Thymus (tissue), 11 donors: ENCODE measurements at regions not wholly inside any gene's neighbourhood (a gene's known extent, or its start where the extent isn't known, plus 50 kb on each side); places are given as distances from the start of the nearest gene placed in this dataset.

Experiments
- DNase-seq, 9 donors: peaks; one replicate each; pipeline ENCODE4 v3.0.0-alpha.2; 2013; ENCODE audit warnings: low spot score in 9 of 9, low read depth in 6 of 9, missing footprints in 1 of 9
- H3K27ac ChIP-seq, 2 donors: one replicate each; pipeline ENCODE4 v1.5.1; 2013; ENCODE audit warnings: control low read depth in 1 of 2, low read depth in 1 of 2, low read length in 1 of 2, mild to moderate bottlenecking in 1 of 2, moderate library complexity in 1 of 2
- H3K27me3 ChIP-seq, 2 donors: one replicate each; pipeline ENCODE4 v1.5.1; 2013; ENCODE audit warnings: low read length in 1 of 2; ENCODE audit not compliant: control insufficient read depth in 2 of 2, insufficient read depth in 1 of 2
- H3K36me3 ChIP-seq, 2 donors: one replicate each; pipeline ENCODE4 v1.5.1; 2013; ENCODE audit warnings: low read length in 1 of 2, mild to moderate bottlenecking in 1 of 2, moderate library complexity in 1 of 2; ENCODE audit not compliant: control insufficient read depth in 2 of 2, insufficient read depth in 2 of 2
- H3K4me1 ChIP-seq, 2 donors: one replicate each; pipeline ENCODE4 v1.5.1; 2013; ENCODE audit warnings: low read length in 2 of 2; ENCODE audit not compliant: control insufficient read depth in 2 of 2, insufficient read depth in 2 of 2
- H3K4me3 ChIP-seq, 2 donors: one replicate each; pipeline ENCODE4 v1.5.1; 2013; ENCODE audit warnings: low read length in 2 of 2, control low read depth in 1 of 2, mild to moderate bottlenecking in 1 of 2
- H3K9me3 ChIP-seq, 2 donors: one replicate each; pipeline ENCODE4 v1.5.1; 2013; ENCODE audit warnings: low read length in 1 of 2, mild to moderate bottlenecking in 1 of 2; ENCODE audit not compliant: control insufficient read depth in 2 of 2, insufficient read depth in 1 of 2
- WGBS: extraction: QIAGEN DNeasy Blood & Tissue Kit; methylation state at CpG from one replicate; pipeline ENCODE4 v1.1.7; 2013; 5-methylcytosine and 5-hydroxymethylcytosine counted together
- donor health status: healthy.

DNA sequence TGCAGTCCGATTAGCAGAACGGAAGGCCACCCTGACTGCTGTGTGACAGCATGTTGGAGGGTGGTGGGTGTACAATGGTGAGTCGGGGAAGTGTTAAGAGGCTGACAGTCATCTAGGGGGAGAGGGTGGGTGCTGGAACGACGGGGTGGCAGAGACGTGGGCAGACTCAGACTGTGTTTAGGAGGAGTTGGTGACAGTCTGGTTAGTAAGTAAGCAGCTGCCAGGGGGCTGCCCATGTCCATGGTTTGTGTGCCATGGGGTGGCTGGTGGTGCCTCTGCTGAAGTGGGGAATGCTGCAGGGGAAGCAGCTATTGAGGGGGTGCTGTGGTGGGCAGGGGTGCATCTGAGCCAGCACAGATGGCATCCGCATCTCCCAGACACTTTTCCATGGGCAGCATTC lies 51.3 kb upstream of the BOD1 start:
- Histone ChIP-seq H3K27ac (no peak overlapping the region), H3K9me3 (no peaks in the 10 kb centered on the region), H3K4me1 (peaks cover 0 to 8% of the 10 kb centered on the region in 2 donors), H3K27me3 (no peaks in the 10 kb centered on the region), H3K36me3 (no peaks in the 10 kb centered on the region), H3K4me3 (no peak overlapping the region)
- WGBS: 96% methylated on average over 7 of the region's 7 CpGs
- DNase-seq: no peak

DNA sequence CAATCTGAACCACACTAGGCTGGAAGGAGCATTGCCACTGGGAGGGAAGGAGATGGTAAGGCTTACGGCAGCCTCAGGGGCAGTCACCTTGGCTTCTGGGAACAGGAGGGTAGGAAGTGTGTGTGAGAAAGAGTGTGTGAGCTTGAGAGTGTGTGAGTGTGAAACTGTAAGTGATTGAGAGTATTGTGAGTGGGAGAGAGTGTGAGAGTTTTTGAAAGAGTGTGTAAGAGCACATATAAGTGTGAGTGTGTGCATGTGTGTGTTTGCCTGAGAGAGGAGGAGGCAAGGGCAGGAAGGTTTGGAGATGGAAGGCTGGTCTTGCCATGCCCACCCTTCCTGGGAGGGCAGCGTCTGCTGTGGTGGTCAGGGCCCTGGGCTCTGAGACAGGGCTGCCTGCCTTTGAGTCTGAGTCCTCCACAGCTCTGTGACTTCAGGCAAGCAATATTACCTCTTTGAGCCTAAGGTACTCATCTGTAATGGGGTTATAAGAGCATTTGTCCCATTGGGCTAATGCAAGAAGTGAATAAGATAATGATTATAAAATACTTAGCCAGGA lies 51.9 kb upstream of the BOD1 start:
- Histone ChIP-seq H3K9me3 (no peaks in the 10 kb centered on the region), H3K4me1 (peaks cover 0 to 8% of the 10 kb centered on the region in 2 donors), H3K27me3 (no peaks in the 10 kb centered on the region), H3K36me3 (no peaks in the 10 kb centered on the region), H3K4me3 (no peak overlapping the region), H3K27ac (no peak overlapping the region)
- 96% methylated on average over 2 of the region's 2 CpGs for WGBS
- no peak for DNase-seq

DNA sequence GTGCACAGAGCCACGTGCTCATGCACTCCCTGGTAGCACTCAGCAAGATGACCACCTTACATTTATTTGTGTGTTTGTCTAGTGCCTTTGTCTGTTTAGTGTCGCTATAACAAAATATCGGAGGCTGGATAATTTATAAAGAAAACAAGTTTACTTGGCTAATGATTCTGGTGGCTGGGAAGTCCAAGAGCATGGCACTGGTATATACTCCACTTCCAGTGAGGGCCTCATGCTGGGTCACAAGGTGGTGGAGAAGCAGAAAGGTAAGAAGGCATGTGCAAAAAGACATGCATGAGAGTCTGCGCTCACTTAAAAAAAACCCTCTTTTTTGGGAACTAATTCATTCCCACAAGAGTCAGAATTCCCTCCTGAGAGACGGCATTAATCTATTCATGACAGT lies 52.5 kb upstream of the BOD1 start:
- Histone ChIP-seq H3K4me3 (no peak overlapping the region), H3K27ac (no peak overlapping the region), H3K36me3 (no peaks in the 10 kb centered on the region), H3K4me1 (peaks cover 0 to 4% of the 10 kb centered on the region in 2 donors), H3K9me3 (no peaks in the 10 kb centered on the region), H3K27me3 (no peaks in the 10 kb centered on the region)
- DNase-seq: no peak
- 97% methylated on average over 5 of the region's 5 CpGs for WGBS

DNA sequence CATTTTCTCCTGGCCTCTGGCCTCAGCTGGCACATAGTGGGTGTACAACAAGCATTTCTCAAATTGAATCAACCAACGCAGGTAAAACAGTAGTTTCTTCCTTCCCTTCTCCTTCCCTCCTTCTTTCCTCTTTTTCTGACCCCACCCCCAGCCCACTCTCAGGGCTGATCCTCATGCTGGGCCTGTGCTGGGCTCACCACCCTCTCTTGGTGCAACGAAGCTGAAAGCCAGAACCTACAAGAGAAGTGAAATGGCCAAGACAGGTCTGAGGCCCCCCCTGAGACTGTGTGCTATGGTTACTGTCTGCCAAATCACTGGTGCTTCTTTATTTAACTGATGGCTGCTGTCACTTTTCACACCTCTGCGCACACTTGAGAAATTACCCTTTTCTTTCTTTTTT lies 53.0 kb upstream of the BOD1 start:
- H3K27ac ChIP-seq: no peak overlapping the region
- no peaks in the 10 kb centered on the region for H3K27me3 ChIP-seq
- H3K4me3 ChIP-seq: no peak overlapping the region
- H3K4me1 ChIP-seq: no peaks in the 10 kb centered on the region
- DNase-seq: no peak
- H3K9me3 ChIP-seq: no peaks in the 10 kb centered on the region
- H3K36me3 ChIP-seq: no peaks in the 10 kb centered on the region
- WGBS: 83% methylated on average over 3 of the region's 3 CpGs

DNA sequence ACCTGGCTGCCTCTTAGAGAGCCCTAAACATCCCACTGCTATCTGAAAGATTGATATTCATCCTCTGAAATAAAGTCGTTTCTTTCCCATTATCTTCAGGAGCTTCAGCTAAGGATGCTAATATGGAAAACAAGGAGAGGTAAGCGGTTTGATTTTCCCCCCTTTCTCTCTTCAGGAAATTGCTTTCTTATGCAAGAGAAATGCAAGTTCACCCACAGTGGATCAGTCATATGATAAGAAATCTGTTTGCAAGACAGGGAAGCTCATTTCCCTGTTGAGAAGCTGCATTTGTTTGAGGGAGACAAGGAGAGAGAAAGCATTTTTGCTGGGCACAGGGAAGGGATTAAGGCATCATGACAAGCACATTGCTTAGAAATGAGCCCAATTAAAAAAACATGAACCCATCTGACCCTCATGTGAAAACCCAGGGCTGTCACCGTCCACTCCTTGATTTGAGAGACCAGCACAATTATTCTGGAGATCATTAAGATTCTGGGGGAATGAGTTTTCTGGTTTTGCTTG lies 53.7 kb upstream of the BOD1 start:
- Histone ChIP-seq H3K36me3 (no peaks in the 10 kb centered on the region), H3K27ac (no peak overlapping the region), H3K4me3 (no peak overlapping the region), H3K27me3 (no peaks in the 10 kb centered on the region), H3K4me1 (no peaks in the 10 kb centered on the region), H3K9me3 (peaks cover 0 to 7% of the 10 kb centered on the region in 2 donors)
- DNase-seq: no peak
- WGBS: 61% methylated on average over 3 of the region's 3 CpGs

DNA sequence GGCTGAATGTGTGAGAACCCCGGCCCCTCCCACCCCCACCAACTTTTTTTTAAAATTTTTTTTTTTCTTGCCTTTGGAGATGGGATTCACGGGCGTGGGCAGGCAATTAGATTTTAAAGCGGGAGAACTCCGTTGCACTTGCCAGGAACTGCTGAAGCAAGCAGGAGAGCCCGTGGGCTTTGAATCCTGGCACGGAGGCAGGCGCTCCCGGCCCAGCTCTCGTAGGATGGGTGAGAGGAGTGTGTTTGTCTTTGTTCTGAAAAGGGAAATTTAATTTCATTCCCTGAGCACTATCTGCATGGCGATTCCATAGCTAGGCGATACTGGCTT lies 54.3 kb upstream of the BOD1 start:
- H3K27me3 ChIP-seq: no peaks in the 10 kb centered on the region
- no peaks in the 10 kb centered on the region for H3K36me3 ChIP-seq
- H3K27ac ChIP-seq: no peak overlapping the region
- 93% methylated on average over 12 of the region's 12 CpGs for WGBS
- H3K4me3 ChIP-seq: no peak overlapping the region
- H3K4me1 ChIP-seq: no peaks in the 10 kb centered on the region
- H3K9me3 ChIP-seq: peaks cover 0 to 9% of the 10 kb centered on the region in 2 donors
- no peak for DNase-seq

DNA sequence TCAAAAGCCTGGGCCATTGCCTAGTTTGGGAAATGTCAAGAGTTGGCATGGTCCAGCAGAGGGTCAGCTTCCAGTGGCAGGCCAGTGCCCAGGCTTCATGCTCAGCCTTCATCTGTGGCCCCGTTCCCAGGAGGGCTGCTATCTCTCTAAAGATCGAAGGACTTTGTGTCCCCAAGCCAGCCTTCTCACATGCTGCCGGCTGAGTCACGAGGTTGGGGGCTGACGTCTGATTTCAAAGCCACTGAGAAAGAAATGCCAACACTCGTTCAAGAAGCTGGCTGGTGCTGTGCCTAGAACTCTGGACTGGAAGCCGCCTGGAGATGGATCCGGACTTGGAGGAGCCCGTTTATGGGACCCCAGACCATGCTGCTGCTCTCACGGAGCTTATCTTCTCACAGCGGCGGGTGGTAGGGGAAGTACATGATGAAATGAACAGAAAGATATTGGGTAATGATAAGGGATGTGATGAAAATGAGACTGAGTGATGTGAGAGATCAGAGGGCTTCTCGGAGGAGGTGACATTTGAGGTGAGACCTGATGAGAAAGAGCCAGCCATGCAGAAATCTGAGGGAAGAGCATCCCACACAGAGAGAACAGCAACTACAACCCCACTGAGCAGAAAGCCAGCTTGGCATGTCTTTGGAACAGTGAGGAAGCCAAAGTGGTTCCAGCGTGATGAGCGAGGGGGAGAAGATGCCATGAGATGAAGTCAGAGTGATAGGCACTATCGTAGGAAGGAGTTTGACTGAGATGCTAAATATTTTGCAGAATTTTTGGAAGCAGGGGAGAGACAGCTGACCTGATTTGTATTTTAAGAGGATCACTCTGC lies 54.9 kb upstream of the BOD1 start:
- Histone ChIP-seq H3K27ac (no peak overlapping the region), H3K27me3 (no peaks in the 10 kb centered on the region), H3K4me1 (no peaks in the 10 kb centered on the region), H3K36me3 (no peaks in the 10 kb centered on the region), H3K4me3 (no peak overlapping the region), H3K9me3 (peaks cover 0 to 9% of the 10 kb centered on the region in 2 donors)
- no peak for DNase-seq
- WGBS: 94% methylated on average over 16 of the region's 16 CpGs

DNA sequence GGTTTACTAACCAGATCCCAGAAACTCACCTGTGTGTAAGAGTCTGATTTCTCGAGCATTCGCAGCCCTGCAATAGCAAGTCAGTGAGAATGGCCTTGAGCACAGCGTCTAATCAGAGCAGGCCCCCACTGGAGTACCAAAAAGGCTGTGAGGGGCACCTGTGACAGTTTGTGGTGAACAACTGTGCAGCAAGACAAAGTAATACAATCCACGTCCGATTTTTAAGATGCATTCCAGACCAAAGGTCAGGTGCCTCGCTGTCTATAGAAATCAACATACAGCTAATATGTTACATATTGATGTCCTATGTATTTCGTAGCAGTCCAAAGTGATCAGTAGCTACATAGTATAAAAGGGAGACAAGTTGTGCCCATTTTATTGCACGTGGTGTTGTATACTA lies 55.7 kb upstream of the BOD1 start:
- WGBS: 96% methylated on average over 8 of the region's 8 CpGs
- H3K9me3 ChIP-seq: peaks cover 0 to 9% of the 10 kb centered on the region in 2 donors
- no peaks in the 10 kb centered on the region for H3K4me1 ChIP-seq
- no peak for DNase-seq
- no peak overlapping the region for H3K4me3 ChIP-seq
- H3K36me3 ChIP-seq: no peaks in the 10 kb centered on the region
- H3K27ac ChIP-seq: no peak overlapping the region
- no peaks in the 10 kb centered on the region for H3K27me3 ChIP-seq

DNA sequence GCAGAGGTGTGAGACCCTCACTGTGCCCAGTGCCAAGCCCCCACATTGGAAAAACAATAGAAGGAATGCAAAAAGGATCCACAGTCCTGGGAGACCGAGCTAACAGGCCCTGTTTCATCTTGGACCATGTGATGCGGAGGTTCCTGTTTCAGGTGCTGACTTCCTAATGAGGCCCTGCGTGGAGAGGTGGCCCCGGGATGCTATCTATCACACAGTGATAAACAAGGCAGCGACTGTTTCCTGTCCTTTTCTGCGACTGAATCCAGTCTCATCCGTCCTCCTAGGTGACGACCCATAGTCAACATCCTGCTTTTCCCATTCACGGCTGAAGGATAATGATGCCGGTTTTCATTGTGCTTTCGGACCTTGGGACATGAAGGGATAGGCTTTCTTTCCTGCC lies 56.4 kb upstream of the BOD1 start:
- Histone ChIP-seq H3K27ac (no peak overlapping the region), H3K4me1 (no peaks in the 10 kb centered on the region)
- no peak for DNase-seq

More for the DNA sequence above, 56.4 kb upstream of the BOD1 start:
- Histone ChIP-seq H3K9me3 (peaks cover 0 to 9% of the 10 kb centered on the region in 2 donors), H3K36me3 (no peaks in the 10 kb centered on the region), H3K4me3 (no peak overlapping the region), H3K27me3 (no peaks in the 10 kb centered on the region)
- WGBS: 78% methylated on average over 11 of the region's 11 CpGs
